Loucy (cell line): ENCODE measurements at regions not wholly inside any gene's neighbourhood (a gene's known extent, or its start where the extent isn't known, plus 50 kb on each side); places are given as distances from the start of the nearest gene placed in this dataset.

ENCODE experiments used
- H2AFZ ChIP-seq: fragments of 200-600 bp; sonication (generic); 2 replicates; pipeline ENCODE4 v1.6.0; 2016; ENCODE audit warnings: antibody characterized with exemption, mild to moderate bottlenecking, low read length, moderate library complexity
- H3F3A ChIP-seq: fragments of 200-600 bp; 2 replicates; pipeline ENCODE4 v1.6.0; 2016; ENCODE audit warnings: antibody characterized with exemption, low read depth, mild to moderate bottlenecking
- H3K27me3 ChIP-seq: fragments of 200-600 bp; sonication (generic); 2 replicates; pipeline ENCODE4 v1.6.1; 2014; ENCODE audit warnings: low read length, mild to moderate bottlenecking; ENCODE audit not compliant: insufficient read depth, poor library complexity, severe bottlenecking
- H3K36me3 ChIP-seq: fragments of 200-600 bp; sonication (generic); 2 replicates; pipeline ENCODE4 v1.6.1; 2016; ENCODE audit warnings: low read length; ENCODE audit not compliant: insufficient read depth
- H3K4me1 ChIP-seq: fragments of 200-600 bp; sonication (generic); 2 replicates; pipeline ENCODE4 v1.5.1; 2014; ENCODE audit warnings: low read length, mild to moderate bottlenecking; ENCODE audit not compliant: insufficient read depth, poor library complexity, severe bottlenecking
- H3K4me2 ChIP-seq: fragments of 200-600 bp; sonication (generic); 2 replicates; pipeline ENCODE4 v1.6.0; 2014; ENCODE audit warnings: antibody characterized with exemption, low read length, low read depth, mild to moderate bottlenecking; ENCODE audit not compliant: poor library complexity, severe bottlenecking
- H3K4me3 ChIP-seq: fragments of 200-600 bp; sonication (generic); 2 replicates; pipeline ENCODE4 v1.5.1; 2014; ENCODE audit warnings: low read length, mild to moderate bottlenecking, mixed read lengths; ENCODE audit not compliant: poor library complexity, severe bottlenecking
- H3K79me2 ChIP-seq: fragments of 200-600 bp; sonication (generic); 2 replicates; pipeline ENCODE4 v1.6.1; 2014; ENCODE audit warnings: low read length; ENCODE audit not compliant: insufficient read depth
- H3K9ac ChIP-seq: fragments of 200-600 bp; sonication (generic); 2 replicates; pipeline ENCODE4 v1.6.0; 2014; ENCODE audit warnings: mild to moderate bottlenecking, low read depth, low read length, moderate library complexity; ENCODE audit not compliant: poor library complexity, severe bottlenecking
- H3K9me2 ChIP-seq: fragments of 200-600 bp; sonication (generic); replicated peaks from 2 replicates; pipeline ENCODE4 v1.6.1; 2016; ENCODE audit warnings: low read depth, low read length, mixed read lengths
- H3K9me3 ChIP-seq: fragments of 200-600 bp; sonication (generic); 2 replicates; pipeline ENCODE4 v1.6.1; 2014; ENCODE audit warnings: mild to moderate bottlenecking, antibody characterized with exemption, low read length, low read depth; ENCODE audit not compliant: insufficient read depth
- H4K20me1 ChIP-seq: fragments of 200-600 bp; sonication (generic); 2 replicates; pipeline ENCODE4 v1.6.0; 2014; ENCODE audit warnings: antibody characterized with exemption, low read length, mild to moderate bottlenecking; ENCODE audit not compliant: insufficient read depth, poor library complexity, severe bottlenecking
- EZH2phosphoT487 ChIP-seq: fragments of 200-600 bp; IDR thresholded peaks from 2 replicates; pipeline ENCODE4 v1.6.1; 2018; ENCODE audit warnings: antibody characterized with exemption, mild to moderate bottlenecking, moderate library complexity, borderline replicate concordance
- TF ChIP-seq, protein P1 (sequence below): fragments of 200-600 bp; sonication (generic); conservative IDR thresholded peaks from 2 replicates; pipeline ENCODE4 v1.5.1; 2014; ENCODE audit warnings: mild to moderate bottlenecking, antibody characterized with exemption, low read length

DNA sequence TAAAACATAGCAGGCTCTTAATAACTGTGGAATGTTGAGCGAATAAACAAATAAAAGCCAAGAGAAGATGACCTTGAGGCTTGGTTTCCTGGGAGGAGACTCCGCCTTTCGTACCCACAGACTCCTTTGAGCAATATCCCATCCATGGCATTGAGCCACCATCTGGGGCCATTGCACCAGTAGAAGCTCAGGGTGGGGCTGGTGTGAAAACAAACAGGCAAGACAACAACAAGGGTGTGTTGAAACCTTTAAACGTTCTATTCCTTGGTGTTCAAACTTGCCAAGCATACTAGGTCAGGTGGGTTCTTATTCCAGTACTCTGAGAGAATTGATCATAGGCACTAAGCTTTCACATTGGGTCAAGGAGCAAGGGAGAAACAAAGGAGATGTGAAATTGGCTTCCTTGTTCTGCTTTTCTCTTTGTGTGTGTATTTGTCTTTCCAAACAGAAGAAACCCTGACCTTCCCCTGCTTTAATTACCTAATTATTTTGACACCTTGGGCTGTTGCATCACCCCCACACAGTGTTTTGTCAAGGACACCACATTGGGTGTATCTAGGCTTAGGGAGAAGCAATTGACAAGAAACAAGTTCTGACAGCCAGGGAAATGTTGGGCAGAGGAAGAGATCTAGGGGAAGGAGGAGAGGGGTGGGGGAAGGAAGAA lies 105.1 kb upstream of the BCL6 start:
- H3K4me2 ChIP-seq: no peak overlapping the region
- no peaks in the 10 kb centered on the region for H3F3A ChIP-seq
- no peaks in the 10 kb centered on the region for H3K27me3 ChIP-seq
- no peaks in the 10 kb centered on the region for H3K36me3 ChIP-seq
- H4K20me1 ChIP-seq: no peaks in the 10 kb centered on the region
- H3K9me2 ChIP-seq: no peaks in the 10 kb centered on the region
- H3K4me1 ChIP-seq: peaks cover 8% of the 10 kb centered on the region
- no peak for TF ChIP-seq EZH2phosphoT487
- TF ChIP-seq, protein P1, sequence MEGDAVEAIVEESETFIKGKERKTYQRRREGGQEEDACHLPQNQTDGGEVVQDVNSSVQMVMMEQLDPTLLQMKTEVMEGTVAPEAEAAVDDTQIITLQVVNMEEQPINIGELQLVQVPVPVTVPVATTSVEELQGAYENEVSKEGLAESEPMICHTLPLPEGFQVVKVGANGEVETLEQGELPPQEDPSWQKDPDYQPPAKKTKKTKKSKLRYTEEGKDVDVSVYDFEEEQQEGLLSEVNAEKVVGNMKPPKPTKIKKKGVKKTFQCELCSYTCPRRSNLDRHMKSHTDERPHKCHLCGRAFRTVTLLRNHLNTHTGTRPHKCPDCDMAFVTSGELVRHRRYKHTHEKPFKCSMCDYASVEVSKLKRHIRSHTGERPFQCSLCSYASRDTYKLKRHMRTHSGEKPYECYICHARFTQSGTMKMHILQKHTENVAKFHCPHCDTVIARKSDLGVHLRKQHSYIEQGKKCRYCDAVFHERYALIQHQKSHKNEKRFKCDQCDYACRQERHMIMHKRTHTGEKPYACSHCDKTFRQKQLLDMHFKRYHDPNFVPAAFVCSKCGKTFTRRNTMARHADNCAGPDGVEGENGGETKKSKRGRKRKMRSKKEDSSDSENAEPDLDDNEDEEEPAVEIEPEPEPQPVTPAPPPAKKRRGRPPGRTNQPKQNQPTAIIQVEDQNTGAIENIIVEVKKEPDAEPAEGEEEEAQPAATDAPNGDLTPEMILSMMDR: no peak
- no peak overlapping the region for H2AFZ ChIP-seq
- H3K4me3 ChIP-seq: no peak overlapping the region
- H3K9me3 ChIP-seq: 0 out of 2 replicates have a peak, but pooled peaks cover 4% of the 10 kb centered on the region
- H3K79me2 ChIP-seq: no peaks in the 10 kb centered on the region
- H3K9ac ChIP-seq: no peak overlapping the region

DNA sequence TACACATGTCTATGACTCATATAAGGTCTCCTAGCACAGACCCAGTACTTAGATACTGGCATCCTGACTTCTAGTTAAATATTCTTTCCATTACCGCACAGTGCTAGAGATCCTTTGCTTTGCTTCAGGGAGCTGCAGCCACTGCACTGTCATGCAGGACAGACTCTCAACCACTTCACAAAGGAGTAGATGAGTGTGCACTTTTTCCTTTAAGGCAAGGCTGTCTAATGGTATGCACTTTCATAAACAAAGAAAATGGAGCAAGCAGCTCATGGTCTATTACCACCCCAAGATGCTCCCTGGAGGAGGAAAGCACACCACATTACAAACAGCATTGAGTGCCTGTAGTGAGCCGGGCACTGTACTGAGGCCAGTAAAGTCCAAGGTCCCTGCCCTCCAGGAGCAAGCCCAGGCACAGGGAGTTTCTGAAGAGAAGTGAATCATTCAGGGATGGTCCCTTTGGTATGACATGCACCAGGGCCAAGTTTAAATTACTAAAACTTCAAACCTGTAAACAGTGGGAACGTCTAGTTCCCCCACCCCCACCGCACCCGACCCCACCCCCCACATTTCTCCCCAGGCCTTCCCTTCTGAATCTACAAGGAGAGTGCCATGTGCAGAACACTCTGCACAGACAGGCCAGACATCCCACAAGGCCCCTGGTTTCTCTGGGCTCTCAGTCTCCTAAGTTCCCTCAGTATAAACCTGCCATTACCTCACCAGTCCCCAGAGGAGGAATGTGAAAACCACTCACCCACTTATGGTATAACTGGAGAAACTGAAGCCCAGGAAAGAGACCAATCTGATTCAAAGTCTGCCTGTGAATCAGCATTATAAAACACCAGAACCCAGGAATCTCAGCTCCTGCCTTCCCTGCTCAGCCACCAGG lies 107.8 kb upstream of the BCL6 start:
- no peaks in the 10 kb centered on the region for H3K79me2 ChIP-seq
- H3K9me3 ChIP-seq: 0 out of 2 replicates have a peak, but pooled peaks cover 4% of the 10 kb centered on the region
- H3F3A ChIP-seq: no peaks in the 10 kb centered on the region
- no peaks in the 10 kb centered on the region for H3K27me3 ChIP-seq
- no peaks in the 10 kb centered on the region for H4K20me1 ChIP-seq
- H3K4me1 ChIP-seq: peaks cover 14% of the 10 kb centered on the region
- no peaks in the 10 kb centered on the region for H3K36me3 ChIP-seq
- no peak overlapping the region for H3K4me2 ChIP-seq
- no peak overlapping the region for H3K9ac ChIP-seq
- TF ChIP-seq, protein P1: no peak
- TF ChIP-seq EZH2phosphoT487: no peak
- no peak overlapping the region for H3K4me3 ChIP-seq
- no peaks in the 10 kb centered on the region for H3K9me2 ChIP-seq
- H2AFZ ChIP-seq: peak overlapping the region; percentile 2; the same call in 1 of the 2 replicates

DNA sequence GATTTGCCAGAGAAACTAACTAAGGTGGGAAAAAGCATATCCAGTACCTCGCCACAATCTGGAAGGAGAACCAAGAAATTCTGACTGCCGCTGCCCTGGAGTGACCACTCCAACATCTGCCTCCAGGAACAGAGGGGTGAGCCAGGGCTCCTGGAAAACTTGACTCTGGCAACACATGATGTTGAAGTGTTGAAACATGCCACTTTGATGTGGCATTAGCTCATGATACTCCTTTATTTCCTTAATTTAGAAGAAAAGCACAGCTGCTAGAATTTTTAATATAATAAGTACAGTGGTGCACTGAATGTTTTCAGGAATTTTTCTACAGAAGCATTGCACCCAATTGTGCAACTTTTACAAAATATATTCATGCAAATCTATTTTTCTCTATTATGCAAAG lies 109.9 kb upstream of the BCL6 start:
- no peaks in the 10 kb centered on the region for H3K9me2 ChIP-seq
- H3K9ac ChIP-seq: no peak overlapping the region

More for the DNA sequence above, 109.9 kb upstream of the BCL6 start:
- Histone ChIP-seq H2AFZ (no peak overlapping the region), H3K9me3 (0 out of 2 replicates have a peak, but pooled peaks cover 4% of the 10 kb centered on the region), H3K27me3 (no peaks in the 10 kb centered on the region), H3K4me1 (peaks cover 14% of the 10 kb centered on the region), H3K4me2 (no peak overlapping the region), H3K79me2 (no peaks in the 10 kb centered on the region), H3K36me3 (no peaks in the 10 kb centered on the region), H3F3A (no peaks in the 10 kb centered on the region), H3K4me3 (no peak overlapping the region), H4K20me1 (no peaks in the 10 kb centered on the region)
- TF ChIP-seq, protein P1: no peak
- no peak for TF ChIP-seq EZH2phosphoT487
